IPS-20b (cell line): ENCODE measurements at regions not wholly inside any gene's neighbourhood (a gene's known extent, or its start where the extent isn't known, plus 50 kb on each side); places are given as distances from the start of the nearest gene placed in this dataset.

Source experiments
- H3K27ac ChIP-seq: one replicate; pipeline ENCODE4 v1.5.1; 2013; ENCODE audit warnings: low read length
- H3K27me3 ChIP-seq: 2 replicates; pipeline ENCODE4 v1.6.1; 2013; ENCODE audit warnings: mild to moderate bottlenecking, low read length, inconsistent platforms; ENCODE audit not compliant: insufficient read depth
- H3K36me3 ChIP-seq: 2 replicates; pipeline ENCODE4 v1.6.1; 2013; ENCODE audit warnings: low read depth, mild to moderate bottlenecking, inconsistent platforms, low read length, moderate library complexity; ENCODE audit not compliant: insufficient read depth
- H3K4me1 ChIP-seq: 2 replicates; pipeline ENCODE4 v1.6.1; 2013; ENCODE audit warnings: mild to moderate bottlenecking, control low read depth, inconsistent platforms, low read length, moderate library complexity; ENCODE audit not compliant: insufficient read depth
- H3K4me3 ChIP-seq: 2 replicates; pipeline ENCODE4 v1.5.1; 2013; ENCODE audit warnings: mild to moderate bottlenecking, low read length, inconsistent platforms
- H3K9ac ChIP-seq: 2 replicates; pipeline ENCODE4 v1.6.1; 2013; ENCODE audit warnings: low read depth, mild to moderate bottlenecking, inconsistent platforms, low read length, moderate library complexity
- H3K9me3 ChIP-seq: 2 replicates; pipeline ENCODE4 v1.6.1; 2013; ENCODE audit warnings: mild to moderate bottlenecking, low read depth, low read length, inconsistent platforms; ENCODE audit not compliant: insufficient read depth

- no peaks in the 10 kb centered on the region for H3K36me3 ChIP-seq
- H3K4me1 ChIP-seq, result no peaks in the 10 kb centered on the region
- no peak overlapping the region for H3K4me3 ChIP-seq
- H3K27me3 ChIP-seq, result no peaks in the 10 kb centered on the region
- H3K9me3 ChIP-seq, result no peaks in the 10 kb centered on the region
- H3K9ac ChIP-seq, result no peak overlapping the region
- H3K27ac ChIP-seq, result no peak overlapping the region
These were observed 437.0 kb downstream of the LMO4 start for GRCh38 chr1:87765681-87766070.

DNA sequence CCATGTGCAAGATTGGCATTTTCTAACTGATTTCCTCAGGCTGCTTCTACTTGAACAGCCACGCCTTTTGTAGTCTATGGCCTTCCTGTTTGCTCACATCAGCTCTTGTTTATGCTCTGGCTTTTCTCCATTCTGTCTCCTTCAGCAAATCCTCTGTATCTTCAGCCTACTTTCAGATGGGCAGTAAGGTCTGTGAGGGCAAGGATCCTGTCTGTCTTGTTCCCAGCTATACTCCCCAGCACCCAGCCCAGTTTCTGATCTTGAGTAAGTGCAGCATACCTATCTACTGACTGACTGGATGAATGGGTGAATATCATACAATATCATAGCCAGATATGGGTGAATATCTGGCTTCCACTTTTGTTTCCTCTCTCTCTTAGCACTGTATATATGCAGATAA, 438.1 kb downstream of the LMO4 start:
- H3K4me1 ChIP-seq, result no peaks in the 10 kb centered on the region
- no peaks in the 10 kb centered on the region for H3K36me3 ChIP-seq
- no peaks in the 10 kb centered on the region for H3K9me3 ChIP-seq
- H3K27me3 ChIP-seq, result no peaks in the 10 kb centered on the region
- H3K27ac ChIP-seq, result no peak overlapping the region
- no peak overlapping the region for H3K4me3 ChIP-seq
- no peak overlapping the region for H3K9ac ChIP-seq

GRCh38 chr1:87778896-87779295, 450.2 kb downstream of the LMO4 start:
- Histone ChIP-seq H3K9me3 (no peaks in the 10 kb centered on the region), H3K4me3 (no peak overlapping the region), H3K27ac (no peak overlapping the region), H3K36me3 (no peaks in the 10 kb centered on the region), H3K9ac (no peak overlapping the region), H3K4me1 (no peaks in the 10 kb centered on the region), H3K27me3 (no peaks in the 10 kb centered on the region)

DNA sequence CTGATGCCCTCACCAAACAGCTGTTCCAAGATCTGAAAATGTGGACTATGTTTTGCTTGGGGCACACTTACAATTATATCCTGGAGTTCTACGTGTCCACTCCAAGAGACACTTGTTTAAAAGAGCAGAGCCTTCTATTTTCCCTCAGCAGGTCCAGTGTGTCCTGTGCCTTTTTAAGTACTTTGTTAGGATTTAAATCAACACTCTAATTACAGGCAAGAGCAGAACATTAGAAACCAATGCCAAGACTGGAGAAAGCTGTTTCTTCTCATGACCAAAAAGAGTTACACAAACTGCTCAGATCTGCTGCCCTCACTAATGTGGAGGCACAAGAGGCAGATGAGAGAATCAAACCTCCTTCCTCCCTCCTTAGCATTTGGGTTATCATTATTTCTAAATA, 452.9 kb downstream of the LMO4 start:
- H3K4me3 ChIP-seq, result no peak overlapping the region
- H3K9me3 ChIP-seq, result no peaks in the 10 kb centered on the region
- no peaks in the 10 kb centered on the region for H3K27me3 ChIP-seq
- no peak overlapping the region for H3K27ac ChIP-seq
- no peak overlapping the region for H3K9ac ChIP-seq
- H3K4me1 ChIP-seq, result no peaks in the 10 kb centered on the region
- H3K36me3 ChIP-seq, result no peaks in the 10 kb centered on the region

DNA sequence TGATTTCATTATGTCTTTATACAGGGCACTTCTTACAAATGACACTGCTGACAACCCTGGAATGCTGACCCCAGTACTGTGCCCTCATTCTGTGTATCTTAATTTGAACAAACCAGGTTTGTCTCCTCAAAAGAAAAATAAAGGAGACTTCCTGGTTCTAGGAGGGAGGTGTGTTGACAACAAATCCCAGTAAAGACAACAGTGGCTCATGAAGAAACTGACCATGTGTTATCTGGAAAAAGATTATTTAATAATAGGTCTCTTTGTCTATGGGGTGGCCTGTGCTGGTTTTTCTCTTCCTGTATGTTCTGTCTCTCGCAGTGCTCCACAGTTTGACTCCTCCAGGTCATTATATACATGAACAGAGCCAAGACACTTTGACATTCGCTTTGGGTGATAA, 454.6 kb downstream of the LMO4 start:
- no peak overlapping the region for H3K4me3 ChIP-seq
- peaks cover 9% of the 10 kb centered on the region; the same call in 1 of the 2 replicates for H3K4me1 ChIP-seq
- no peak overlapping the region for H3K27ac ChIP-seq
- no peaks in the 10 kb centered on the region for H3K9me3 ChIP-seq
- H3K27me3 ChIP-seq, result no peaks in the 10 kb centered on the region
- H3K36me3 ChIP-seq, result no peaks in the 10 kb centered on the region
- H3K9ac ChIP-seq, result no peak overlapping the region

- Histone ChIP-seq H3K36me3 (no peaks in the 10 kb centered on the region), H3K9ac (no peak overlapping the region), H3K27me3 (no peaks in the 10 kb centered on the region), H3K4me3 (no peak overlapping the region), H3K27ac (no peak overlapping the region), H3K9me3 (no peaks in the 10 kb centered on the region), H3K4me1 (peaks cover 9% of the 10 kb centered on the region; the same call in 1 of the 2 replicates)
These were observed 456.7 kb downstream of the LMO4 start for GRCh38 chr1:87785386-87785785.

DNA sequence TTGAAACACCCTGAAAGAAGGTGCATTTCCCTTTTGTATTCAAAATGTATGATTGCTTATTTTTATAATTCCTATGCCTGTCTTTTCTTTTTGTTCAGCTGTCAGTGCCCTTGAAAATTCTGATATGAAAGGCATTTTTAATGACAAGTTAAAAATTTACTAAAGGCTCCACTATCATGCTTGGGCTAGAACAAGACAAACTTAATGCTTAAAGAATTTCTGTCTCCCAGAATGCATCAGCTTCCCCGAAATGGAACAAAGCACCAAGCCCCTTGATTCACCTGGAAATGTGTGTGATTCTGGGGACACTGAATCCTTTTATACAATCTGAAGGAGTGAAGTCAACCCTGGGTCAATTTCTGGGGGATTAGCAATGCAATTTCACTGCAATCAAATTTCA, 457.5 kb downstream of the LMO4 start:
- no peak overlapping the region for H3K9ac ChIP-seq
- no peaks in the 10 kb centered on the region for H3K9me3 ChIP-seq
- H3K36me3 ChIP-seq, result no peaks in the 10 kb centered on the region
- no peaks in the 10 kb centered on the region for H3K27me3 ChIP-seq
- no peak overlapping the region for H3K4me3 ChIP-seq
- H3K27ac ChIP-seq, result no peak overlapping the region
- peaks cover 9% of the 10 kb centered on the region; the same call in 1 of the 2 replicates for H3K4me1 ChIP-seq

GRCh38 chr1:87786861-87787545, 458.3 kb downstream of the LMO4 start:
- Histone ChIP-seq H3K9me3 (no peaks in the 10 kb centered on the region), H3K36me3 (no peaks in the 10 kb centered on the region), H3K9ac (no peak overlapping the region), H3K4me1 (peaks cover 9% of the 10 kb centered on the region; the same call in 1 of the 2 replicates), H3K4me3 (no peak overlapping the region), H3K27me3 (no peaks in the 10 kb centered on the region), H3K27ac (no peak overlapping the region)

DNA sequence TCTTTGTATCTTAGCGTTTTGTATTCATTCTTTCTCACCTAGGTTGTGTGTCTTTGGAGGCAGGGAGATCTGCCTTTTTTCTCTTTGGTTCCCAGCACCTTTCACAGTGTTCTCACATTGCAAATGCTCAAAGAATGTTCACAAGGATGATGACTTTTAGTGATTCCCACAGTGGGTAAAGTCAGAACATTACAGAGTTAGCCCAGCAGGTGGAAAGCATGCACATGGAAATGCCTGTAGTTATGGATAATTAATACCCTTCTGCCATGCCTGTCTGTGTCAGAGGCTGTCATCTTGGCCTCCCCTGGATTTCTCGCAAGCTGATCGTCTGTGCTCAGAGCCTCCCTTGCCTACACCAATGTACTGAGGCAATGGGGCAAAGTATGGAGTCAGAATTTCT, 458.9 kb downstream of the LMO4 start:
- Histone ChIP-seq H3K27ac (no peak overlapping the region), H3K9ac (no peak overlapping the region), H3K4me3 (no peak overlapping the region), H3K27me3 (no peaks in the 10 kb centered on the region), H3K36me3 (no peaks in the 10 kb centered on the region), H3K9me3 (no peaks in the 10 kb centered on the region), H3K4me1 (peaks cover 9% of the 10 kb centered on the region; the same call in 1 of the 2 replicates)

- Histone ChIP-seq H3K4me1 (peaks cover 9% of the 10 kb centered on the region), H3K9me3 (no peaks in the 10 kb centered on the region), H3K27ac (no peak overlapping the region), H3K27me3 (no peaks in the 10 kb centered on the region), H3K4me3 (no peak overlapping the region), H3K36me3 (no peaks in the 10 kb centered on the region), H3K9ac (no peak overlapping the region)
These were observed 462.1 kb downstream of the LMO4 start for GRCh38 chr1:87790756-87791155.

GRCh38 chr1:87791931-87792740, 463.5 kb downstream of the LMO4 start:
- no peak overlapping the region for H3K4me3 ChIP-seq
- no peaks in the 10 kb centered on the region for H3K27me3 ChIP-seq
- no peaks in the 10 kb centered on the region for H3K36me3 ChIP-seq
- no peak overlapping the region for H3K9ac ChIP-seq
- H3K9me3 ChIP-seq, result no peaks in the 10 kb centered on the region
- H3K27ac ChIP-seq, result no peak overlapping the region
- H3K4me1 ChIP-seq, result peaks cover 14% of the 10 kb centered on the region
